ENCODE measurements at regions not wholly inside any gene's neighbourhood (a gene's known extent, or its start where the extent isn't known, plus 50 kb on each side); places are given as distances from the start of the nearest gene placed in this dataset.

DNA sequence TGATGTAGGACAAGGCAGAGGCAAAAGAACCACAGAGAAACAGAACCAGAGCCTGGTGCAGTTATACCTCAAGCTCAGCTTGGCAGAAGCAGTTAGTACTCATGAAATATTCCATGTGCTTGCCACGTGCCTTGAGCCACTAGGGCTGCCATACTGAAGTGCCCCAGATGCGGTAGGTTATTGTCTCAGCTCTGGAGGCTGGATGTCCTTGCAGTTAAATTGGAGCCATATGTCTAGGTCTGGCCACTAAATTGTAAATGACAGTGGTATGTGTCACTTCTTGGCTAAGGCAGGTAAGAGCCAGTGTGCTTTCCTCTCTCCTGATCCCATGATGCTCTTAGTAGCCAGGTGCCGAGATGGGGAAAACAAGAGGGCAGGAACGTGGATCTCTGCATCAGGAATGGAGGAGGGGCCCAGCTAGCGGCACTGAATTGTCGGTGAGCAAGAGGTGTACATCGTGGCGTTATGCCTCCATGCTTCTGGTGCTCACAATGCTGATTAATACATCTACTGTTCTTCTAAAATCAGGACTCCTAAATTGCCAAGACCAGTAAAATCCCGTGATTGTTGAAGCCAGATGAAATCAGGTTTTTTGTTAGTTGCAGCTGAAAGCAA is 73.5 kb downstream of the PSMG1 start:
- Histone ChIP-seq H3K4me1 (peaks cover 14% of the 10 kb centered on the region), H3K9me3 (no peaks in the 10 kb centered on the region), H3K36me3 (ENCODE audit: low read depth, missing control alignments) (no peaks in the 10 kb centered on the region), H3K27ac (no peak overlapping the region), H3K4me3 (no peak overlapping the region), H3K27me3 (no peaks in the 10 kb centered on the region)
- DNase-seq: no peak
- TF ChIP-seq, protein P1, sequence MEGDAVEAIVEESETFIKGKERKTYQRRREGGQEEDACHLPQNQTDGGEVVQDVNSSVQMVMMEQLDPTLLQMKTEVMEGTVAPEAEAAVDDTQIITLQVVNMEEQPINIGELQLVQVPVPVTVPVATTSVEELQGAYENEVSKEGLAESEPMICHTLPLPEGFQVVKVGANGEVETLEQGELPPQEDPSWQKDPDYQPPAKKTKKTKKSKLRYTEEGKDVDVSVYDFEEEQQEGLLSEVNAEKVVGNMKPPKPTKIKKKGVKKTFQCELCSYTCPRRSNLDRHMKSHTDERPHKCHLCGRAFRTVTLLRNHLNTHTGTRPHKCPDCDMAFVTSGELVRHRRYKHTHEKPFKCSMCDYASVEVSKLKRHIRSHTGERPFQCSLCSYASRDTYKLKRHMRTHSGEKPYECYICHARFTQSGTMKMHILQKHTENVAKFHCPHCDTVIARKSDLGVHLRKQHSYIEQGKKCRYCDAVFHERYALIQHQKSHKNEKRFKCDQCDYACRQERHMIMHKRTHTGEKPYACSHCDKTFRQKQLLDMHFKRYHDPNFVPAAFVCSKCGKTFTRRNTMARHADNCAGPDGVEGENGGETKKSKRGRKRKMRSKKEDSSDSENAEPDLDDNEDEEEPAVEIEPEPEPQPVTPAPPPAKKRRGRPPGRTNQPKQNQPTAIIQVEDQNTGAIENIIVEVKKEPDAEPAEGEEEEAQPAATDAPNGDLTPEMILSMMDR (IDR thresholded peaks at IDR 0.05): no peak
- no peak for TF ChIP-seq POLR2A (IDR thresholded peaks at IDR 0.05)
- WGBS, 2 donors: 91 to 94% methylated on average over 9 of the region's 9 CpGs
- intact Hi-C loops (cut with DNase I; ENCODE audit: low total_unique reads): no loop called here

DNA sequence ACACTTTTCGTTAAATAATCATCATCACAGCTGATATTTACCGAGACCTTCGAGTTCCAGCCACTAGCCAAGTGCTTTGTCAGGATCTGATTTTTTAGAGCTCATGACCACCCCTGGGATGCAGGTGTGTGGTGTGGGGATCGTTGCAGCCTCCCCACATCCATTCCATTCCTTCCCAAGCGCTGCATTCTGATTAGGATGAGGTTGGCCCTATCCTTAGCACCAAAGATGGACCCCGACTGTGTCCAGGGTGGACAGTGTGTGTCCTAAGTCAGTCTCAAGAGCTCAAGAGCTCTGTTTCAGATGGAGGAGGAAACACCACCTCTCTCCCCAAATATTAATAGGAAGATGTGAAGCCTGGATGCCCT is 74.1 kb downstream of the PSMG1 start:
- WGBS, 2 donors: 95 to 96% methylated on average over 6 of the region's 6 CpGs
- H3K27ac ChIP-seq: no peak overlapping the region
- H3K27me3 ChIP-seq: no peaks in the 10 kb centered on the region
- H3K36me3 ChIP-seq (ENCODE audit: low read depth, missing control alignments): no peaks in the 10 kb centered on the region
- no peaks in the 10 kb centered on the region for H3K9me3 ChIP-seq
- H3K4me3 ChIP-seq: no peak overlapping the region
- intact Hi-C loops (cut with DNase I; ENCODE audit: low total_unique reads): no loop called here
- TF ChIP-seq, protein P1 (IDR thresholded peaks at IDR 0.05): no peak
- TF ChIP-seq POLR2A (IDR thresholded peaks at IDR 0.05): no peak
- peaks cover 14% of the 10 kb centered on the region for H3K4me1 ChIP-seq
- no peak for DNase-seq

DNA sequence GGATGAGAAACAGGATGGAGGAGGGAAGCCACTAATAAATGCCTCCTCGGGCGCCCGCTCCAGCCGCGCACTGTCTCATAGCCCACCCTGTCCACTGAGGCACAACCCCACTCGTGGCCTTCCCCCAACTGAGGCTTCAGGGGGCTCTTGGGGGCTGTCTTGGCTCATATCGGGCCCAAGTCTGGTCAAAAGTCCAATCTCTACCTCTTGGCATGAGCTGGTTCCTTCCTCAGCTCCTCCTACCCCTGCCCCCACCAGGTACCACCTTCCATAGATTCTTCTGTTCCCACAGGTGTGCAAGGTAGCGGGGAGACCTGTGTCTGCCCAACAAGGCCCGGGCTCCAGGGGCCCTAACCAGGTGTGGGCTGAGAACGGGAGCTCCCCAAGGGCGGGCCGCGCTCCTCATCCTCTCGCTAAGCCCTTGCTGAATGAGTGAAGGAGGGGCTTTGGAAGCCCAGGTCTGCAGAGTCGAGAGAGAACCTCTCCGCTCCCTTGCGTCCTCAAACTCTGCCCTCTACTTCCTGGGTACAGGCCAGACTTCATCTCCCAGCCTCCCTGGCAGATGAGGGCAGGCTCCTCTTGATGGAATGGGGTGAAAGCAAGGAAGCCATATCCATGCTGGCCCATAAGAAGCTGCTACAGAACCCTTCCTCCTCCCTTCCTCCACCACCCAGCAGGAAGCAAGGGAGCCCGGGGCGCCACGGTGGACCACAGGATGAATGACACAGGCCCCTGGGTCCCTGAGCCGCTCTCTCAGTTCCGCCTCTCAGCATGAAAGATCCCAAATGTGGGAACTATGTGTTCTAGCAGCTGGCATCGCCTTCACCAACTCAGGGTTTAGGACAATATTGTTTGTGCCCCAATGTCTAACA is 74.7 kb downstream of the PSMG1 start:
- no peak overlapping the region for H3K4me3 ChIP-seq
- intact Hi-C loops (cut with DNase I; ENCODE audit: low total_unique reads): no loop called here
- H3K36me3 ChIP-seq (ENCODE audit: low read depth, missing control alignments): no peaks in the 10 kb centered on the region
- no peak for TF ChIP-seq POLR2A (IDR thresholded peaks at IDR 0.05)
- TF ChIP-seq, protein P1 (IDR thresholded peaks at IDR 0.05): no peak
- no peak overlapping the region for H3K27ac ChIP-seq
- DNase-seq: no peak
- H3K4me1 ChIP-seq: peaks cover 14% of the 10 kb centered on the region
- WGBS, 2 donors: 96 to 98% methylated on average over 11 to 23 of the region's 23 CpGs
- no peaks in the 10 kb centered on the region for H3K27me3 ChIP-seq
- no peaks in the 10 kb centered on the region for H3K9me3 ChIP-seq

DNA sequence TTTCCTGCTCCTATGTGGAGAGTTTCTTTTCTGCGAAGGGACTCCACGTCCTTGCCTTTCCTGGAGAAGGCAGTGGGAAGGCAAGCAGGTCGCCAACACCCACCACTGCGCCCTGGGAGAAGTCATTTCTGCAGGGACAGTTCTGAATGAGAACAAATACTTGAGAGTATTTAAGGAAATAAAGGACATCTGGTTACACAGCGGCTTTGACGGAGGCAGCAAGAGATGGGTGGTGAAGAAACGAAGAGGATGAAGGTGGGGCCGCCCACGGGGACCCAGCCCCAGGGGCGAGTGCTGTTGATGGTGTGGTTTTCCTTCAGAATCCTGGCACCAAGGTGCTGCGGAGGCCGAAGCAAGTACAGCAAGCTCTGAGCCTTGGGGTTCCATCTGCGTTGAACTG is 75.5 kb downstream of the PSMG1 start:
- no peaks in the 10 kb centered on the region for H3K36me3 ChIP-seq (ENCODE audit: low read depth, missing control alignments)
- H3K4me3 ChIP-seq: no peak overlapping the region
- peaks cover 14% of the 10 kb centered on the region for H3K4me1 ChIP-seq
- no peak overlapping the region for H3K27ac ChIP-seq
- no peaks in the 10 kb centered on the region for H3K27me3 ChIP-seq
- no peak for DNase-seq
- intact Hi-C loops (cut with DNase I; ENCODE audit: low total_unique reads): no loop called here
- WGBS, 2 donors: 93% methylated on average over 13 of the region's 13 CpGs
- no peaks in the 10 kb centered on the region for H3K9me3 ChIP-seq
- TF ChIP-seq POLR2A (IDR thresholded peaks at IDR 0.05): no peak
- TF ChIP-seq, protein P1 (IDR thresholded peaks at IDR 0.05): no peak
